HG03196 (cell line): ENCODE measurements at regions not wholly inside any gene's neighbourhood (a gene's known extent, or its start where the extent isn't known, plus 50 kb on each side); places are given as distances from the start of the nearest gene placed in this dataset.
"Not testable (repeated sequence)": the region's sequence is repeated elsewhere in the genome, so short reads cannot be mapped to it uniquely, and the experiment has no call there.

Source experiments
- ATAC-seq: cut with Tn5 transposase; IDR thresholded peaks from one replicate; pipeline ENCODE4 v1.9.1; 2021; ENCODE audit not compliant: unreplicated experiment

DNA sequence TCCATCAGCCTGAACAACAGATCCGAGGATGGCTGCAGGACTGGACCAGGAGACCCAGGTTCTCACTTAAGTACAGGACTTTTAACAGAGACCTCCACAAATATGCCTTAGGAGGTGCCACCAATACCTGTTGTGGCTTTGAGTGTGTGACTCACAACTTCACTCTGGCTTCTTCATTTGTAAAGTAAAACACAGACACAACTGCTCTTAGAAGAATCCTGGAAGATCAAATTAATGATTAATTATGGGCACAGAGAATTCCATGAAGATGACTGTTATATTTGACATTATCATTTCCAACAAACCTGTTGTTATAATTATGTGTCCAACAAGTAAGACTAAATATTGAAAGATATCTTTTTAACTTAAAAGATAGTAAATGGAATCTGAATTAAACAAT lies 481.4 kb upstream of the KLHL29 start:
- no peak for ATAC-seq

DNA sequence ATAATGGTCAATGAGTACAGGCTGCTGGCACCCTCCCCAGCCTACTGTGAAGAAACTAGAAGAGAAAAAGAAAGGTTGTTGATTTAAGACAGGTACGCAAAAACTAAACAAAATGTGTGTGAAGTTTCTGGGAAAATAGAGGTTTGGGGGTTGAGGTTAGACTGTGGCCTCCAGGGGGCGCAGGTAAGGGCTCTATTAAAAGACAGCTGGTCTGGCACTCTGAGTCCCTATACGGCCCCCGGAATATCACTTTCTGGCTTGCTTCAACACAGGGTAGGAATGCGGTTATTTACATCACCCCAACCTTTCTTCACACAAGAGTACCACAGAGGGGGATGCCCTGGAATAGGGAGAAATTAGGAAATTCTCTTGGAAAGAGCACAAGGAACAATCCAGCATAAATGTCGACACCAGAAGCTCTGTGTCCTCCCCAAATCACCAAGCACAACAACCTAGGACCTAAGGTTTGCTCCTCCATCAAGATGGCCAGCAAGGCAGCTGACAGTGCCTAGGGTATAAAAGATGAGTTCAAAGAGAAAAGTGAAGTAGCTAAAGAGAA lies 480.8 kb upstream of the KLHL29 start:
- no peak for ATAC-seq

DNA sequence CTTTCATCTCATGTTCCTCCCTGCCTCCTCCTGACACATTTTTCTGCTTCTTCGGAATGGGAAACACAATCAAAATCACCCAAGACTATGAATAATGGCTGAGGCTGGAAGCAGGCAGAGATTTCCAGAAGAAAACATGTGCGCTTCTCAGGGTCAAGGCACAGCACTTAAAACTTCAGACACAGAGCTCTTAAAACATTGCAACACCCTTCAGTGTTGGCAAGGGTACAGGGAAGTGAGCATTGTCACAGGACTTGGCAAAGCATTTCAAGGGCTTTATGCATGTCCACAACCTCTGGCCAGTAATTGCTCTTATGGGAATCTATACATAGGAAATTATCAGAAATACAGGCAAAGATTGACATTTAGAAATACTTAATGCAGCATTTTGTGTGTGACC lies 477.6 kb upstream of the KLHL29 start:
- ATAC-seq = no peak

DNA sequence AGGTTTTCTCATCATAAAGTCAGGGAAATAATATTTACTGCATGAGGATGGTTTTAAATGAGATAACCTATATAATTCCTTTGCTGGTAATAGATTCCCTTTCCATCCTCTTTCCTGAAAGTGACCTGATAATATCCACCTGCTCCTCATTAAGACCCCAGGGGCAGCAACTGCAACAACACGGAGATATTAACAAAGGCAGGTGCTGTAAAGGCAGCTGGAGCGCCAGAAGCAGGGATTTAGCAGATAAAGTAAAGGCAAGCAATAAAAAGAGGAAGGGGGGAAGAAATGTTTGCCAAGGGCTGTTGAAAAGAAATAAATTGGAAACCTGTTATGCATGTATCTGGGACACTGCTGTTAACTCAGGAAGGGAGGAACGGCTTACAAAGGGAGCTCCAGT lies 472.6 kb upstream of the KLHL29 start:
- ATAC-seq = no peak

DNA sequence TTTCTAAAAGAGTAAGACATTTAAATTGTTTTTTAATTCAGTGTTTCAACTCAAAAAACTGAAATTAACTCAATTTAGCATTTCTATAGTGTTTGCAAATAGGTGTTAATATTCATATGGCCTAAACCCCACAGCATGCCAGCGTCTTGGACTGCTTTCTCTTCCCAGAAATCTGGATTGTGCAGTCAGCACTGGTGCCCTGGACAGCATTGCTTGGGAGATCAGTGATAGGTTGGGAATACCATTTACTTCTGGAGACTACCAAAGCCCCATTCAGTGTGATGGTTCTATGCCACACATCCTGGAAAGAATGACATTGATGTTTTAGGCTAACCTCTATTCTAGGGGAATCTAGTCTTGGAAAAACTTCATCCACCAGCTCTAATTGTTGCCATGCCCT lies 455.0 kb upstream of the KLHL29 start:
- ATAC-seq = no peak

DNA sequence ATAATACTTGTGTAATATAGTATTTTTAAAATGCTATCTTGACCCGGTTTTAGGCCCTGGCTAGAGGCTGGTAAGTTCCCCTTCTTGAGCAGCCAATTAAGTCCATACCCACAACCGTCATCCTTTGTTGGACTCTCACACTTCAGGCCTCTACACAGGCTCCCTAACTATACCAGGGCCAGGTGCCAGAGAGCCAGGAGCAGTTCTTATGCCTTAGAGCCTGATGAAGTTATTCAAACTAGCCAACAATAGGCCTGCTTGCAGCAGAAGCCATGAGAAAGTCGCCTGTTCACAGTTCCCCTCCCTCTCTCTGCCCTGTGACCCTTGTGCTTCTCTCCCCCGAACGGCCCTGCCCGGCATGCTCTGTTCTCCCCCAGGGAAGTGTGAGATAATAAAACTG lies 454.2 kb upstream of the KLHL29 start:
- ATAC-seq = no peak

DNA sequence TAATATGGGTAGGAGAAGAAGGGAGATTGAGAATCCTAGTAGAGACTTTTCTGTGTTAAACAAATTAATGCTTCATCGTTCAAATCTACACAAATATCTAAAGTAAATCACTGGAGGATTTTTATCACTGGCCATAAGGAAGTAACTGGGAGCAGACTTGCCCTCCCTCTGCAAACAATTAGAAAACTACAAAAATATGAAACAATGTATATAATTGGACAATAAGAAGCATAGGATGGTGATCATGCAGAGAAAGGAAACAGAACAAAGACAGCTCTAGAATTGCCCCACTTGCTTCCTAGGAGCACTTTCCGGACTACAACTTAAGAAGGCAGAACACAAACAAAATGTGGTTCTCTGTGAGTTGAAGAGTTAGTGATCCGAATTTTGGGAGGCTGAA lies 452.7 kb upstream of the KLHL29 start:
- no peak for ATAC-seq

DNA sequence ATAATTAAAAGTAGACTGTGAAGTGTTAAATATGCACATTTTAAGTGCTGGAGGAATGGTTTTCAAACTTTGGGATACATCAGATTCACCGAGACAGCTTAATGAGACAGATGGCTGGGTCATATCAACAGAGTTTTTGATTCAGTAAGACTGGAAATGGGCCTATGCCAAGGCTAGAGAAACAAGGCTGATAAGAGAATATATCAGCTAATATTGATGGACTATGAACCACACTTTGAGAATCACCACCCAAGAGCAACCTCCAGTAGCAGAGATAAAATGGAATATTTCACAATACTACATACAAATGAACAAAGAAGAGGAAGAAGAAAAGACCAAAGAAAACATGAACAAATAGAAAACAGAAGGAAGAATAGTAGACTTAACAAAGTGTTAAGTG lies 450.2 kb upstream of the KLHL29 start:
- no peak for ATAC-seq

DNA sequence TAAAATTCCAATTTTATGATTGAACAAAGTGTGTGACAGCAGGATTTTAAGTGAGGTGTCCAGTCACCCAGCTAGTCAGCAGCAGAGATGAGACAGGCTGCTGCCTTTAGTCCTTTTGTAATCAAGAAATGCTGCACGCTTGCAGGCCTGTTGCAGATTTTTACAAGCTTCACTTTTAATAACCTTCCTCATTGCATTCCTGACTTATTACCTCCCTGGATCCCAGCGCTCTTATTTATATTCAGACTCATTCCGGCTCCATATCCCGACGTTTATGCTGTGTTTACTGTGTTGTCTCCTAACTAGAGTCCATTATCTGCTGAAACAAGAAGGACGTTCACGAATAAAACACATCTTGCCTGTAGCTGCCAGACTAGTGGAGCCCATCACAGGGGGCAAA lies 442.5 kb upstream of the KLHL29 start:
- no peak for ATAC-seq

DNA sequence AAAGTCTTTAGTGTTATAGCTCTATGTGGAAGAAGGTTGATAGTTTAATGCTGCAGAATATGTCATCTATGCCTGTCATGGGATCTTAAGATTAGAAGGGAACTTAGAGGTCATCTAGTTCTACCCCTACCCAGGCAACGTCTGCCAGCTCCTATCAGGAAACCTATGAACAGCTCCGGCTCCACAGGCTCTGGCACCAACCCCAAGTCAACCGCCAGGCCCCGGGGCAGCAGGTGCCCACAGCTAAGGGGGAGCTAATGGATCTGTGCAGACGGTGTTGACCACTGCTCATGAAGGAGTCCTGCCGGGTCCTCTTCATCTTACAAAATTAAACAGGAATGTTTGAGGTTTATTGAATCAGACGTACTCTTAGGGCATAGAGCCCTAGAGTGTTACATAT lies 440.8 kb upstream of the KLHL29 start:
- ATAC-seq = no peak

DNA sequence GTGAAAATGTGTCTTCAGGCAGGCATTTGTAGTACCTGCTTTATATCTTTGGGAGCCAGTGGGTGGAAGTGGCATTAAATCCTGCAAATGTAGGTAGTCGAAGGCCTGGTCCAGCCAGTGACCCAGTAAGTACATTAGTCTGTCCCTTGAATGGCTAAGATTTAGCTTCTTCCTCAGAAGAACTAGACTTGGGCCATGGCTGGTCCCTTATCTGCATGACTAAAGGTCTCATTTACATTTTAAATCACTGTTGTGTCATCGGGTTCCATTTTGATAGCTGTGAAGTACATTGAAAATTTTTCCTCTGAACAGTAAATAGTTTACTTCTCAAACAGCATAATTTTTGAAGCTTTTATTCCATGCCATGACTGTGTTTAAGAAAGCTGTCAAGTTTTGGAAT lies 438.4 kb upstream of the KLHL29 start:
- ATAC-seq = no peak

DNA sequence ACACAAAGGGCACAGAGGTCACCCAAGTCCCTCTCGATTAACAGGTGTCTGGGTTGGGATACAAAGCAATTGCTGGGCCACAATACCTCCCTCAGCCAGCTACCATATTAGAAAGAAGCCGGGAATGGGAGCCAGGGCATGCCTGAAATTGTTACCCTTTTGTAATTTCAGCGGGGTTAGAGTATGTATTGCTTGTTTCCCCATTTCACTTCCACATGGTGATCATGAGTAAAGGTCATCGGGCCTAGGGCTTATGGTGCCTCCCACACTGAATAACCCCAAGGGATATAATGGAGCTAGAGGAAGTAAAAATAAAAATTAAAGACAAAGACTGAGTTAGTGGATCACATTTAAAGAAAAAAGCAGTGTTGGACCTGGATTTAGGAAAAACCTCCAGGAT lies 437.2 kb upstream of the KLHL29 start:
- ATAC-seq = no peak

DNA sequence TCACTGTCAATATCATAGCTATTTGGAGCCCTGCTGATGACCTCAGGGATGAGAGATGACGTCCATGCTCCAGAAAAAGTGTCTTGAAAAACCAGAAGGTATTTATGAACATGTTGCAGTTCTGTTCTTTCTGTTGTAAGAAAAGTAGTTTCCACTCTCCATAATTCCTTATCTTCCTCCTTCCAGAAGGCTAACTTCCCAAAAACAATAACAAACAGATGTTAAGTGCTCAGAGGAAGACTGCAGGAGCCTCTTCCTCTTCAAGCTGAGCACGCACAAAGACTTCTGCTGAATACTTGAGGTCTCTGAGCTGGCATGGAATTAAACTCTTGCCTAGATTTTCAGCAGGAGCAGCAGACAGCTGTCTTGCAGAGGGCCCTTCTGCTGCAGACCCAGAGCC lies 434.5 kb upstream of the KLHL29 start:
- no peak for ATAC-seq

DNA sequence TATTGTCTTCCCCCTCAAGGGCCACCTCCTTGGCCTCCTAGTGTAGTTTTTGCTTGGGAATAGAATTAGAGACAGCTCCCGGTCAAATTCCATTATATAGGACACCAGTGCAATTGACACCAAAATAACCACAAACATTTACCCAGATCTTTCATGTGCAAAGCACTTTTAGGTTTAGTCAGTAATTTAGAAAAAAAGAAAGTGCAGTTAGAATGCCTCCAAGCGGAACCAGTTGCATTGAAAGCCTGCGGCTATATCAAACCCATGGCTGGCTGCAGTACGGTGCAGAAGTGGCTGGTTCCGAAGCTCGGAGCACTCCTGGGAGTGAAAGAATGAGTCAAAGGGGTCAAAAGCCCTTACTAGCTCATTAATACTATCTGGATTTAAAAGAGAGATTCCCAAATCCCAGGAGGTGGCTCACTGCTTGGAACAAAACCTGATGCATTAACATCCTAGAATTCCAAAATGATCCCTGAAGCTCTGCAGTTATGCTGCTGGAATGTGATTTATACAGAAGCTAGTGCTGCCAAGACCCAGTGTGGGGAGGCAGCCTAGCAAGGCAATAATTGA lies 432.2 kb upstream of the KLHL29 start:
- no peak for ATAC-seq

DNA sequence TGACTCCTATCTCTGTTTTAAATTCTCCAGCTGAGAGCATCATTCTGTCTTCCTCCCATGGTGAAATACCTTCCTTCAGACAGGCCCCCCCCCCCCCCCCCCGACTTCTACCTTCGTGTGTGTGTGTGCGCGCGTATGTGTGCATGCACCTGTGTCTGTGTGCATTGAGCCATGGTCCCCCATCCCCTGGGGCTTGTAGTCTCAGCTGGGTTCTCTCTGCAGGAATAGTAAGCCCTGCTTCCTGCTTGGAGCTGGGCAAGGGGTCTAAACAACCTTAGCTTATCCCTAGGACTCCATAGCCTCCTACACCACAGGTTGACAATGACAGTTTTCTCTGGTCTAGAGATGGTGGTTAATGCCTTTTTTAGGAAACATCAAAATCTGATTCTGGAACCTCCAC lies 427.5 kb upstream of the KLHL29 start:
- ATAC-seq = no peak

DNA sequence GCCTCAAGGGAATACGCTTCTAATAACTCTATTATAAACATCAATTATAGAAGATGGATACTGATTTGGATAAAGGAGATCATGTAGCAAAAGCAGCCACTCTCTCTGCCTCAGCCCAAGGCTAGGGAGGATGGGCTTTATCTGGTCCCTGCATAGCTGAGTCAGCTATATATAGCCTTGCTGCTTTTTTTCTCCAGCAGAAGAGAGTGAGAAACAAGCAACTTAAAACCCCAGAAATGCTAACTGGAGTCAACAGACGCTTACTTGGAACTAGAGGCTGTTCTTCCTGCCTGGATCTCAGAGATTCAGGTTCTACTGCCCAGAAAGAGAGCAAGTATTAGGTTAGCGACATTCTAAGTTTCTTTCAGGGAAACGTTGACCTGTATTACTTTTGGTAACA lies 426.7 kb upstream of the KLHL29 start:
- no peak for ATAC-seq

DNA sequence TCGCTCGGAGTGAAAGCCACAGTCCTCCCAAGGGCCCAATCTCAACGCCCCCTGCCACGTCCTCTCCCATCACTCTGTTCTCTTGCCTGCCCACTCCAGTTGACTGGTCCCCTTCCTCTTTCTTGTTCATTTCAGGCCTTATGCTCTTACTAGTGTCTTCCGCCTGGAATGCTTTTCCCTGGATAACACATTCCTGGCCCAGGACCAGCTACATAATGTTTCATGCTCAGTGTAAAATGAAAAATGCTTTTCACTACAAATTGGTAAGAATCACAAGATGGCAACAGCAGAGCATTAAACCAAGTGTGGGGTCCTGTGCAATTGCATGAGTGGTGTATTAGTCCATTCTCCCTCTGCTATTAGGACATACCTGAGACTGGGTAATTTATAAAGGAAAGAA lies 417.2 kb upstream of the KLHL29 start:
- ATAC-seq = no peak

DNA sequence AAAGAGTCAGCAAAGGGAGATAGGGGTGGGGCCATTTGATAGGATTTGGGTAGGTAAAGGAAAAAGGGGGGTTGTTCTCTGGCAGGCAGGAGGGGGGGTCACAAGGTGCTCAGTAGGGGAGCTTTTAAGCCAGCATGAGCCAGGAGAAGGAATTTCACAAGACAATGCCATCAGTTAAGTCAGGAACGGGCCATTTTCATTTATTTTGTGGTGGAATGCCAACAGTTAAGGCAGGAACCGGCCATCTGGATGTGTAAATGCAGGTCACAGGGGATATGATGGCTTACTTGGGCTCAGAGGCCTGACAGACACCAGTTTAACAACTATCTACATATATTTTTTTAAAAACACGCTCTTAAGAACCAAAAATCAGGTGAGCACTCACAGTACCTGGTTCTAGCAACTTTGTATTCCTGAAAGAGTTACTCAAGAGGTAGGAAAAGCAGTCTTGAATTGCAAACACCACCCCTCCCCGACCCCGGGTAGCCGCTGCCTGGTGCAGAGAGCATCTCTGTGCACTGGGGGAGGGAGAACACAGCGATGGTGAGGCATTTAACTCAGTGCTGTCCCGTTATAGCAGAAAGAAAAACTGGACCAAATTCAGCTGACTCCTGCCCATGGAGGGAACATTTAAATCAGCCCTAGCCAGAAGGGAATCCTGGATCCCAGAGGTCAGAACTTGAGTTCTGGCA lies 414.5 kb upstream of the KLHL29 start:
- ATAC-seq = no peak

DNA sequence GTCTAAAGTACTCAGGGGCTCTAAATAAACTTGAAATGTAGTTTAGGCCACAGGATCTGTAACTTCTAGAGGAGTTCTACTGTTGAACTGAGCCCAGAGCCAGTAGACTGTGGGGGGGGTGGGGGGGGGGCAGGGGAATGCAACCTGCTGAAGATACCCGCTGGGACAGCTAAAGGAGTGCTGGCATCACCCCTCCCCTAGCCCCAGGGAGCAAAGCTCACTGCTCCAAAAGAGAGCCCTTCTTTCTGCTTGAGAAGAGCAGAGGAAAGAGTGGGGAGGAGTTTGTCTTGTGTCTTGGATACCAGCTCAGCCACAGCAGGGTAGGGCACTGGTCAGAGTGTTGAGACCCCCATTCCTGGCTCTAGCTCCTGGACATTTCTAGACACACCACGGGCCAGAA lies 414.0 kb upstream of the KLHL29 start:
- ATAC-seq = no peak

DNA sequence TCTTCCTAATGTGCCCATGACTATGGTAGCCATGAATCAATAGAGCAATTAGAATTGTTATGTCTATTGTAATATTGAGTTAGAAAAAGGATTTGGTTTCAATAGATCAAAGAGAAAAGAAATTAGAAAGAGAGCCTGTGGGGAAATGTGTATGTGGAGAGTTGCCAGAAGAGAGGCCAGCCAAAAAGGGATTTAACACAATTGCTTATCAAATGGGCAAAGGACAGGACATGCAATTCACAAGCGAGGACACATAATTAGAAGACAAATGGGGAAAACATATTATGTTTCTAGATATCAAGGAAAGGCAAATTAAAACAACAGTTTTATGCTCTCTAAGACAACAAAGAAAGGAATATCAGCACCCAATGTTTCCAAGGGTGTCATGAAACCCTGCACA lies 403.2 kb upstream of the KLHL29 start:
- no peak for ATAC-seq

DNA sequence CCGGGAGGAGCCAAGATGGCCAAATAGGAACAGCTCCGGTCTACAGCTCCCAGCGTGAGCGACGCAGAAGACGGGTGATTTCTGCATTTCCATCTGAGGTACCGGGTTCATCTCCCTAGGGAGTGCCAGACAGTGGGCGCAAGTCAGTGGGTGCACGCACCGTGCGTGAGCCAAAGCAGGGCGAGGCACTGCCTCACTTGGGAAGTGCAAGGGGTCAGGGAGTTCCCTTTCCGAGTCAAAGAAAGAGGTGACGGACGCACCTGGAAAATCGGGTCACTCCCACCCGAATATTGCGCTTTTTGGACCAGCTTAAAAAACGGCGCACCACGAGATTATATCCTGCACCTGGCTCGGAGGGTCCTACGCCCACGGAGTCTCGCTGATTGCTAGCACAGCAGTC lies 400.8 kb upstream of the KLHL29 start:
- not testable (repeated sequence) for ATAC-seq

DNA sequence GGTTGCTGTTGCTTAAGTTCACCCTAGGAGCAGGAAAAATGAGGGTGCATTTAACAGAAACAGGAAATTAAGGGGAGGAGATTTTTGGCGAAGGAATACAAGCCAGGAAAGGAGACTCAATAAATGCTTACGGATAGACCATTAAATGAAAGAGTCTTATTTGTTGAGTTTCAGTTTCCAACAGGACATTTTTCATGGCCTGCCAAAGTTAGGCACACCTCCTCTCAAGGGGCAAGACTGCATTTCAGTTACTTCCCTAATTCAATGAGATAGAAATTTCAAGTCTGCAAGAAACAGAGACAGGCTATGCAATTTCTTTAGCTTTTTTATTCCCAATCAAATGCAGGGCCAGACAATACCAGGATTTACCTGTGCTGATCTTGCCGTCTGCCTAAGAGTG lies 394.7 kb upstream of the KLHL29 start:
- ATAC-seq = no peak

DNA sequence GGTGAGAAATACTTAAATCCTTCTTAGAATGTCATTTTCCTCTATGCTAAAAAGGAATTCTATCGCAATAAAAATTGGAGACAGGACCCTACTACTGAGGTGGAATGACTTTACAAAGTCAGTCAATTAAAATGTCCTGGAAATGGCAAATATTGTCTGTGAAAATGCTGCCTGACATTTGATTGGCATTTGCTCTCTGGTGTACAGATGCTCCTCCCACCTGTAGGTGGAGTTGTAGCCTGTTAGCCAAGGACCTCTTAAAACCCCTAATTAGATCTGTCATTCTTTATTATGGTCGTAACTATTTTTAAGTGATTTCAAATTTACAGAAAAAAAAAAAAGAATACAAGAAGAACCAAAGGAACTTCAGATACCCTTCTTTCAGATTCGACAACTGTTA lies 393.1 kb upstream of the KLHL29 start:
- no peak for ATAC-seq
